ENCODE measurements at regions not wholly inside any gene's neighbourhood (a gene's known extent, or its start where the extent isn't known, plus 50 kb on each side); places are given as distances from the start of the nearest gene placed in this dataset.

GRCh38 chr4:4592414-4592813 lies 50.6 kb upstream of the STX18 start:
- no peak for FAIRE-seq
- no peak overlapping the region for H3K4me3 ChIP-seq
- 58% methylated on average over 4 of the region's 4 CpGs for WGBS (ENCODE audit: insufficient coverage, insufficient replicate concordance, low lambda C conversion rate, missing lambda C conversion rate)

More at GRCh38 chr4:4592414-4592813, 50.6 kb upstream of the STX18 start:
- ATAC-seq (no peak), DNase-seq (ENCODE audit: low read depth, low spot score) (no peak)
- Histone ChIP-seq H3K27me3 (replicated peaks in 1 of 2; ENCODE audit: control insufficient read depth in 2 of 2, insufficient read depth in 2 of 2, low read length in 1 of 2) (no peaks in the 10 kb centered on the region), H3K36me3 (ENCODE audit: control insufficient read depth in 2 of 2, insufficient read depth in 2 of 2, low read length in 1 of 2) (no peaks in the 10 kb centered on the region), H3K9ac (ENCODE audit: control insufficient read depth, insufficient read depth, low read length) (no peak overlapping the region), H3K27ac (ENCODE audit: control insufficient read depth, insufficient read depth) (no peak overlapping the region), H3K4me1 (ENCODE audit: control insufficient read depth, insufficient read depth, low read length) (no peaks in the 10 kb centered on the region), H4K20me1 (ENCODE audit: control insufficient read depth, insufficient read depth) (no peaks in the 10 kb centered on the region), H2AFZ (ENCODE audit: control insufficient read depth, low read depth, low read length) (no peak overlapping the region), H3K9me3 (replicated peaks; ENCODE audit: control insufficient read depth, insufficient read depth, low read length) (no peaks in the 10 kb centered on the region; the same call in none of the 3 replicates), H3K79me2 (ENCODE audit: control insufficient read depth, insufficient read depth, low read length) (no peaks in the 10 kb centered on the region), H3K4me2 (ENCODE audit: control insufficient read depth, insufficient read depth) (no peak overlapping the region)
- SMC1A ChIA-PET (ENCODE audit: uncharacterized antibody, unreplicated experiment) = interaction anchor here (0.9 kb wide), 1 partner anchor 156 kb away, joined by 3 read pairs; no protein-coding TSS in a partner anchor
- no TSS peak for BruUV-seq (replicated peaks)
- intact Hi-C loops (cut with micrococcal nuclease; ENCODE audit: unreplicated experiment) = no loop called here
- POLR2A ChIA-PET = interaction anchor here (1.3 kb wide), 1 partner anchor 19 kb away, joined by 3 read pairs; no protein-coding TSS in a partner anchor
- RAD21 ChIA-PET (ENCODE audit: unreplicated experiment) = no interaction called here
- in situ Hi-C loops (cut with MboI) = no loop called here
- TF ChIP-seq RAD51 (IDR thresholded peaks at IDR 0.05) (no peak), CHD2 (IDR thresholded peaks at IDR 0.05; ENCODE audit: borderline replicate concordance, low read depth, low read length) (no peak), POLR2AphosphoS5 (IDR thresholded peaks at IDR 0.05; ENCODE audit: low read length) (no peak), NFYA (IDR thresholded peaks at IDR 0.05; ENCODE audit: borderline replicate concordance, low read depth, low read length) (no peak), E2F8 (IDR thresholded peaks at IDR 0.05; ENCODE audit: low read depth, partially characterized antibody) (no peak), ZNF24 (IDR thresholded peaks at IDR 0.05) (no peak), EGR1 (IDR thresholded peaks at IDR 0.05; ENCODE audit: borderline replicate concordance in 1 of 2, low read depth in 2 of 2, low read length in 2 of 2) (no peak)
- CTCF ChIA-PET = no interaction called here

Data from GM12878 (cell line).